LNCaP clone FGC (cell line): ENCODE measurements at regions not wholly inside any gene's neighbourhood (a gene's known extent, or its start where the extent isn't known, plus 50 kb on each side); places are given as distances from the start of the nearest gene placed in this dataset.
A peak's percentile ranks its signal among the peaks of the same experiment; 100 is the strongest.

ENCODE experiments used
- DNase-seq: peaks from one replicate; pipeline ENCODE4 v3.0.0-alpha.2; 2011; ENCODE audit warnings: low read depth
- H3K4me3 ChIP-seq: 2 replicates; pipeline ENCODE4 v1.5.1; 2011; ENCODE audit warnings: mild to moderate bottlenecking, low read depth, low read length, control low read depth
- CTCF ChIP-seq: IDR thresholded peaks from 2 replicates; pipeline ENCODE4 v1.5.1; 2012; ENCODE audit warnings: mild to moderate bottlenecking; ENCODE audit not compliant: control insufficient read depth, insufficient read depth; ENCODE audit errors: extremely low read depth

- no peak for DNase-seq
- no peak for TF ChIP-seq CTCF
- no peak overlapping the region for H3K4me3 ChIP-seq
These were observed 226.5 kb upstream of the PLSCR5 start for GRCh38 chr3:146831659-146832058.

GRCh38 chr3:146830231-146830630 is 225.1 kb upstream of the PLSCR5 start:
- TF ChIP-seq CTCF, result no peak
- no peak overlapping the region for H3K4me3 ChIP-seq
- DNase-seq, result no peak

- H3K4me3 ChIP-seq, result no peak overlapping the region
- no peak for DNase-seq
- TF ChIP-seq CTCF, result no peak
These were observed 222.7 kb upstream of the PLSCR5 start for GRCh38 chr3:146827836-146828235.

- DNase-seq, result no peak
- no peak overlapping the region for H3K4me3 ChIP-seq
- TF ChIP-seq CTCF, result no peak
These were observed 218.5 kb upstream of the PLSCR5 start for GRCh38 chr3:146823622-146824021.

GRCh38 chr3:146818866-146819265 is 213.7 kb upstream of the PLSCR5 start:
- H3K4me3 ChIP-seq, result no peak overlapping the region
- no peak for TF ChIP-seq CTCF
- no peak for DNase-seq

GRCh38 chr3:146818301-146818700 is 213.2 kb upstream of the PLSCR5 start:
- DNase-seq, result no peak
- no peak overlapping the region for H3K4me3 ChIP-seq
- TF ChIP-seq CTCF, result no peak

GRCh38 chr3:146817704-146818103 is 212.6 kb upstream of the PLSCR5 start:
- peak; percentile 53 for TF ChIP-seq CTCF
- DNase-seq, result no peak
- no peak overlapping the region for H3K4me3 ChIP-seq
